ENCODE measurements at regions not wholly inside any gene's neighbourhood (a gene's known extent, or its start where the extent isn't known, plus 50 kb on each side); places are given as distances from the start of the nearest gene placed in this dataset.

- no peak for TF ChIP-seq CTCF (conservative IDR thresholded peaks at IDR 0.05; ENCODE audit: low read depth in 2 of 2)
- TF ChIP-seq EZH2 (IDR thresholded peaks at IDR 0.05; ENCODE audit: low read depth, unreplicated experiment), result no peak
- no peak for TF ChIP-seq STAT1 (IDR thresholded peaks at IDR 0.05; ENCODE audit: unreplicated experiment)
- no peak for TF ChIP-seq POLR2AphosphoS5 (IDR thresholded peaks at IDR 0.05; ENCODE audit: low read depth)
- TF ChIP-seq ETS1 (IDR thresholded peaks at IDR 0.05), result no peak
- no peak for TF ChIP-seq EZH2phosphoT487 (IDR thresholded peaks at IDR 0.05; ENCODE audit: unreplicated experiment)
- TF ChIP-seq ZNF114 (CRISPR knock-in tag; IDR thresholded peaks at IDR 0.05), result no peak
- no peak for TF ChIP-seq ZNF331 (CRISPR knock-in tag; IDR thresholded peaks at IDR 0.05; ENCODE audit: low read depth)
- no peak for TF ChIP-seq CREB1 (CRISPR knock-in tag; IDR thresholded peaks at IDR 0.05; ENCODE audit: low read depth)
- TF ChIP-seq JUNB (IDR thresholded peaks at IDR 0.05; ENCODE audit: unreplicated experiment), result no peak
Observed at GRCh38 chr2:150693556-150693955, 206.1 kb upstream of the RND3 start (continued).

- Histone ChIP-seq H3K27ac (ENCODE audit: low read depth) (no peak overlapping the region), H3K79me2 (replicated peaks; ENCODE audit: insufficient read depth) (no peaks in the 10 kb centered on the region), H2AFZ (no peak overlapping the region), H3K4me2 (no peak overlapping the region), H3K4me3 (no peak overlapping the region), H3K27me3 (ENCODE audit: insufficient read depth) (no peaks in the 10 kb centered on the region), H4K20me1 (replicated peaks; ENCODE audit: insufficient read depth) (no peaks in the 10 kb centered on the region), H3K36me3 (ENCODE audit: insufficient read depth) (no peaks in the 10 kb centered on the region), H3K4me1 (ENCODE audit: insufficient read depth) (peaks cover 6% of the 10 kb centered on the region; the same call in 1 of the 2 replicates), H3F3A (replicated peaks; ENCODE audit: low read depth) (no peaks in the 10 kb centered on the region), H3K9me2 (ENCODE audit: insufficient read depth) (peaks cover 15% of the 10 kb centered on the region; the same call in 1 of the 2 replicates)
- Mint-ChIP-seq H3K36me3 (ENCODE audit: low read depth) (no peaks in the 10 kb centered on the region; the same call in 2 of the 3 replicates), H3K27ac (no peak overlapping the region), H3K4me1 (no peaks in the 10 kb centered on the region; the same call in 2 of the 3 replicates), H3K9me3 (no peaks in the 10 kb centered on the region), H3K27me3 (ENCODE audit: insufficient read depth, low read depth, poor library complexity) (no peaks in the 10 kb centered on the region), H3K4me3 (no peak overlapping the region)
- no peak for ATAC-seq
- DNase-seq (ENCODE audit: low spot score), result no peak
- no peak for TF ChIP-seq CTCF (conservative IDR thresholded peaks at IDR 0.05; ENCODE audit: low read depth in 2 of 2)
- TF ChIP-seq ZNF114 (CRISPR knock-in tag; IDR thresholded peaks at IDR 0.05), result no peak
- no peak for TF ChIP-seq POLR2AphosphoS5 (IDR thresholded peaks at IDR 0.05; ENCODE audit: low read depth)
- no peak for TF ChIP-seq EZH2phosphoT487 (IDR thresholded peaks at IDR 0.05; ENCODE audit: unreplicated experiment)
- no peak for TF ChIP-seq STAT1 (IDR thresholded peaks at IDR 0.05; ENCODE audit: unreplicated experiment)
- no peak for TF ChIP-seq NANOG (IDR thresholded peaks at IDR 0.05; ENCODE audit: borderline replicate concordance)
- no peak for TF ChIP-seq EZH2 (IDR thresholded peaks at IDR 0.05; ENCODE audit: low read depth, unreplicated experiment)
- no peak for TF ChIP-seq REST (IDR thresholded peaks at IDR 0.05; ENCODE audit: unreplicated experiment)
- TF ChIP-seq ZNF331 (CRISPR knock-in tag; IDR thresholded peaks at IDR 0.05; ENCODE audit: low read depth), result no peak
Observed at GRCh38 chr2:150690870-150691269, 203.4 kb upstream of the RND3 start.

All from GM23338 (cell line).